Hepatocyte (in vitro differentiated cells): ENCODE measurements at regions not wholly inside any gene's neighbourhood (a gene's known extent, or its start where the extent isn't known, plus 50 kb on each side); places are given as distances from the start of the nearest gene placed in this dataset.

Experiments used
- EZH2 ChIP-seq: fragments of 200-600 bp; sonication (generic); IDR thresholded peaks from 2 replicates; pipeline ENCODE4 v1.6.1; 2016; ENCODE audit warnings: antibody characterized with exemption, mild to moderate bottlenecking, borderline replicate concordance
- EZH2phosphoT487 ChIP-seq: fragments of 200-600 bp; sonication (generic); IDR thresholded peaks from one replicate; pipeline ENCODE4 v1.6.1; 2018; ENCODE audit warnings: antibody characterized with exemption, mild to moderate bottlenecking, low read depth, moderate library complexity; ENCODE audit not compliant: unreplicated experiment, severe bottlenecking
- TF ChIP-seq, protein P1 (sequence below): fragments of 200-600 bp; sonication (generic); IDR thresholded peaks from 2 replicates; pipeline ENCODE4 v1.5.1; 2016; ENCODE audit warnings: antibody characterized with exemption, mild to moderate bottlenecking; ENCODE audit not compliant: poor library complexity

- TF ChIP-seq, protein P1, sequence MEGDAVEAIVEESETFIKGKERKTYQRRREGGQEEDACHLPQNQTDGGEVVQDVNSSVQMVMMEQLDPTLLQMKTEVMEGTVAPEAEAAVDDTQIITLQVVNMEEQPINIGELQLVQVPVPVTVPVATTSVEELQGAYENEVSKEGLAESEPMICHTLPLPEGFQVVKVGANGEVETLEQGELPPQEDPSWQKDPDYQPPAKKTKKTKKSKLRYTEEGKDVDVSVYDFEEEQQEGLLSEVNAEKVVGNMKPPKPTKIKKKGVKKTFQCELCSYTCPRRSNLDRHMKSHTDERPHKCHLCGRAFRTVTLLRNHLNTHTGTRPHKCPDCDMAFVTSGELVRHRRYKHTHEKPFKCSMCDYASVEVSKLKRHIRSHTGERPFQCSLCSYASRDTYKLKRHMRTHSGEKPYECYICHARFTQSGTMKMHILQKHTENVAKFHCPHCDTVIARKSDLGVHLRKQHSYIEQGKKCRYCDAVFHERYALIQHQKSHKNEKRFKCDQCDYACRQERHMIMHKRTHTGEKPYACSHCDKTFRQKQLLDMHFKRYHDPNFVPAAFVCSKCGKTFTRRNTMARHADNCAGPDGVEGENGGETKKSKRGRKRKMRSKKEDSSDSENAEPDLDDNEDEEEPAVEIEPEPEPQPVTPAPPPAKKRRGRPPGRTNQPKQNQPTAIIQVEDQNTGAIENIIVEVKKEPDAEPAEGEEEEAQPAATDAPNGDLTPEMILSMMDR = no peak
- TF ChIP-seq EZH2phosphoT487 (no peak), EZH2 (no peak)
Observed at GRCh38 chr6:4636191-4636880, 139.9 kb upstream of the CDYL start.
